ENCODE measurements at regions not wholly inside any gene's neighbourhood (a gene's known extent, or its start where the extent isn't known, plus 50 kb on each side); places are given as distances from the start of the nearest gene placed in this dataset.

GRCh38 chr17:36705283-36705795 is 104.0 kb downstream of the MRM1 start:
- no peak for DNase-seq
- H3K27ac ChIP-seq = no peak overlapping the region
- no peak overlapping the region for H3K4me3 ChIP-seq (ENCODE audit: low read depth, low read length)
- no peaks in the 10 kb centered on the region for H3K27me3 ChIP-seq (ENCODE audit: insufficient read depth, low read depth, severe bottlenecking)
- H3K9me3 ChIP-seq (ENCODE audit: severe bottlenecking) = no peaks in the 10 kb centered on the region
- H3K36me3 ChIP-seq = no peaks in the 10 kb centered on the region
- TF ChIP-seq CTCF (IDR thresholded peaks at IDR 0.05; ENCODE audit: low read depth, low read length) = no peak

GRCh38 chr17:36705874-36706731 is 104.7 kb downstream of the MRM1 start:
- Histone ChIP-seq H3K27ac (no peak overlapping the region), H3K4me3 (ENCODE audit: low read depth, low read length) (no peak overlapping the region), H3K9me3 (ENCODE audit: severe bottlenecking) (no peaks in the 10 kb centered on the region), H3K27me3 (ENCODE audit: insufficient read depth, low read depth, severe bottlenecking) (no peaks in the 10 kb centered on the region), H3K36me3 (no peaks in the 10 kb centered on the region)
- peak; percentile 78 for TF ChIP-seq CTCF (IDR thresholded peaks at IDR 0.05; ENCODE audit: low read depth, low read length)
- peak; percentile 75 for DNase-seq

DNA sequence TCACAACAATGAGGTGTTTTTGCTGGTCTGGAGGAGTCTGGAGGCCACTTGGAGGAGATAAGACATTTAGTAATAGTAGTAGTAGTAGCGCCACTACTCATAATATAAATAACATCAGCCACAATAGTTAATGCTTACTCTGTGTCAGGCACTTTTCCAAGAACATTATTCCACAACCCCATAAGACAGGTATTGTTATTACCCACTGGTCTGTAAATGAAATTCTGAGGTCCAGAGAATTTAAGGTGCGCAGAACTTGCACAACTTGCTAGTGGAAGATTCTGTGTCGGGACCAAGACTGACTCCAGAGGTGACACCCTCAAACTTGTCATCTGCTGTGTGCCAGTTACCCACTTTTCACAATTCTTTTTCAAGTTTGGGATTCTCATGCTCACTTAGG is 106.5 kb downstream of the MRM1 start:
- Histone ChIP-seq H3K4me3 (ENCODE audit: low read depth, low read length) (no peak overlapping the region), H3K36me3 (no peaks in the 10 kb centered on the region), H3K9me3 (ENCODE audit: severe bottlenecking) (no peaks in the 10 kb centered on the region), H3K27me3 (ENCODE audit: insufficient read depth, low read depth, severe bottlenecking) (no peaks in the 10 kb centered on the region), H3K27ac (no peak overlapping the region)
- DNase-seq = no peak
- no peak for TF ChIP-seq CTCF (IDR thresholded peaks at IDR 0.05; ENCODE audit: low read depth, low read length)

GRCh38 chr17:36714789-36715188 is 113.4 kb downstream of the MRM1 start:
- Histone ChIP-seq H3K27me3 (ENCODE audit: insufficient read depth, low read depth, severe bottlenecking) (no peaks in the 10 kb centered on the region), H3K9me3 (ENCODE audit: severe bottlenecking) (no peaks in the 10 kb centered on the region)

GRCh38 chr17:36715951-36716350 is 114.6 kb downstream of the MRM1 start:
- Histone ChIP-seq H3K4me3 (ENCODE audit: low read depth, low read length) (no peak overlapping the region), H3K27ac (no peak overlapping the region), H3K27me3 (ENCODE audit: insufficient read depth, low read depth, severe bottlenecking) (no peaks in the 10 kb centered on the region), H3K9me3 (ENCODE audit: severe bottlenecking) (no peaks in the 10 kb centered on the region), H3K36me3 (no peaks in the 10 kb centered on the region)
- no peak for TF ChIP-seq CTCF (IDR thresholded peaks at IDR 0.05; ENCODE audit: low read depth, low read length)
- DNase-seq = no peak

More at GRCh38 chr17:36714789-36715188, 113.4 kb downstream of the MRM1 start:
- no peak overlapping the region for H3K27ac ChIP-seq
- H3K36me3 ChIP-seq = no peaks in the 10 kb centered on the region
- no peak for TF ChIP-seq CTCF (IDR thresholded peaks at IDR 0.05; ENCODE audit: low read depth, low read length)
- no peak overlapping the region for H3K4me3 ChIP-seq (ENCODE audit: low read depth, low read length)
- DNase-seq = no peak

Data from WERI-Rb-1 (cell line).